HG02588 (cell line): ENCODE measurements at regions not wholly inside any gene's neighbourhood (a gene's known extent, or its start where the extent isn't known, plus 50 kb on each side); places are given as distances from the start of the nearest gene placed in this dataset.

Source experiments
- ATAC-seq: cut with Tn5 transposase; IDR thresholded peaks from one replicate; pipeline ENCODE4 v1.9.1; 2021; ENCODE audit warnings: mild to moderate bottlenecking, moderate library complexity; ENCODE audit not compliant: unreplicated experiment

DNA sequence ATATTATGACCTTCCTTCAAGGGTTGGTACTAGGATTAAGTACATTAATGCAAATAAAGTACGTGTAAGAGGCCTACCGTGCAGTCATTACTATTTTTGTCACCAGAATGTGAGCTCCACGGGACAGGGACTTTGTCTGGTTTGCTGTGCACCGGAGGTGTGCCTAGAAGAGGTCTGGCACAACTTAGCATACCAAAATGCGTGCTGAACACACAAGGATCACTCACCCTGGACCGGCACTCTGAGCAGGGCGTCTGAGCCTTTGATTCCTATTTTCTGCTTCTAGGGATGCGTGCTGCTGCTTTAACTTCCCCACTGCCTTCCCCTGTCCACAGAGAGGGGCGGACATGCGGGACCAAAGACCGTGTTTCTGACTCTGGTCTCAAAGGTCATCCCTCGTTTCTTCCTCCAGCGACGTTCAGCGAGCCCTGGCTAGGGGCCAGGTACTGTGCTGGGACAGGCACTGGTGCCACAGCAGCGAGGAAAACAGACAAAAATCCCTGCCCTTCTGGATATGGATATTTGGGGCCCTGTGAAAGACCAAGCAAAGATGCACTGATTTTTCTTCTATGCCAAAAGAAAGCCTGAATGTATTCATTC, 222.7 kb downstream of the BMP7 start:
- no peak for ATAC-seq

DNA sequence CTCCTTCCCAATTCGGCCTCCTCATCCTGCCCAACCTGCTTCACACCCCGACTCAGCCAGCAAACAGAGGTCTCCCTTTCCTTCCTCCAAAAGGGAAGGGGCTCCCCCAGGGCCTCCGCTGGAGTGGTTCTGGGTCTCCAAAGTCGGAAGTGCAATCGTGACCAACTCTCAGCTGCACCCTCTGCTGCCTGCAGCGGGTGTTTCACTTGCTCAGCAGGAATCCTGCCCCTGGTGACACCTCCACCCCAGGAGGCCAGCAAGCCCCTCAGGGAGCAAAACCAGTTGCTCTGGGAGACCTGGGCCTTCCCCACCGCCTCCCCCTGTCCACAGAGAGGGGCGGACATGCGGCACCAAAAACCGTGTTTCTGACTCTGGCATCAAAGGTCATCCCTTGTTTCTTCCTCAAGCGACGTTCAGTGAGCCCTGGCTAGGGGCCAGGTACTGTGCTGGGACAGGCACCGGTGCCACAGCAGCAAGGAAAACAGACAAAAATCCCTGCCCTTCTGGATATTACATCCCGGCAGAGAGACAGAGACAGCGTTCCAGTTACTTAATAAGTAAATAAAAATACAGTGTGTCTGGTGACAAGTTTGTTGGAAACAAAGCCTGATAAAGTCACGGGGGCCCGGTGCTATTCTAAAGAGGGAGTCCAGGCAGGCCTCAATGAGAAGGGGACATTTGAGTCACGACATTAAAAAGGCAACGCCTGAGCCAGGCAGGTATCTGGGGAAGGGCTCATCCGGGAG, 219.0 kb downstream of the BMP7 start:
- ATAC-seq = no peak

DNA sequence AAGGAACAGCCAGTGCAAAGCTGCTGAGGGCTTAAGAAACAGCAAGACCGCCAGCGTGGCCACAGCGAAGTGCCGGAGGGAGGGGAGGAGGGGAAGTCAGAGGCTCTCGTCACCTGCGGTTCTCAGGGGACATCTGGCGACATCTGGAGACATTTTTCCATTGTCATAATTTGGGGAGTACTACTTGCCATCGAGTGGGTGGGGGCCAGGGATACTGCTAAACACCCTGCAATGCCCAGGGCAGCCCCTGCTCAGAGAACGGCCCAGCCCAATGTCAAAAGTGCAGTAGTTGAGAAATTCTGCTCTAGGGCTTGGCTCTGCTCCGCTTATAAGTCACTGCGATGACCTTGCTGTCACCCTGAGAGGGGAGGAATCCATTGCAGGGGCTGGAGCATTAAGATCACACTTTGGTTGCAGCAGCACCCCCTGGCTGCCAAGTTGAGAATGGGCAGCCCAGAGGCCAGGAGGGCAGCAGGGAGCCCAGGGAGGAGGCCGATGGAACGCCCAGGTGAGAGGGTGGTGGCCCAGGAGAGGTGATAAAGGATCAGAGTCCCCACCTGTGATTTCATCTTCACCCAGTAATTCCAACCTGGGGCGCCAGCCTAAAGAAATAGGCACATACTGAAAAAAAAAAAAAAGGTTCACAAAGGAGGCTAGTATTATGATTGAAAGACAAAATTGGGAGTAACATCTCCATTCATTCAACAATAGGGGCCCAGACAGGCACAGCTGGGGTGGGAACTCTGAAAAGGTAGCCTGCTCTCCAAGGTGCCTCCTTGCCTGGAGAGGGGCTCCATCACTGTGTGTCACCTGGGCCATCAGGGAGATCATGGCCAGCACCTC, 218.2 kb downstream of the BMP7 start:
- no peak for ATAC-seq

DNA sequence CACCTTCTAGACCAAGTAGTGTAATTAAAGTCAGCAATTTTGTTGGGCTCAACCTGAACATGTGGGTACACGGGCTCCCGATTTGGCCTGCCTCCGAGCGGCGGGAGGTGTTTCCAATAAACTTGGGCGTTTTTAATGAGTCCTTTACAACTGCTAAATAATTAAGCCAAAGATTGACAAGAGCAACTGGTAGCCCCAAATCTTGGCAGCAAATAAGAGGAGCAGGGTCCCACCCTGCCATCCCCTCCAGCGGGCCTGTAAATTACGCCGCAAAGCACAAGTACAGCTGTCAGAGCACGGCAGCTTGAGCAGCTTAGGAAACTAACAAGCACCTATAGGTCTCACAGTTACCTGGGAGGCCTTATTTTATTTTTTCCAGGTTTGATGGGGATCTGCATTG, 217.1 kb downstream of the BMP7 start:
- ATAC-seq = no peak

DNA sequence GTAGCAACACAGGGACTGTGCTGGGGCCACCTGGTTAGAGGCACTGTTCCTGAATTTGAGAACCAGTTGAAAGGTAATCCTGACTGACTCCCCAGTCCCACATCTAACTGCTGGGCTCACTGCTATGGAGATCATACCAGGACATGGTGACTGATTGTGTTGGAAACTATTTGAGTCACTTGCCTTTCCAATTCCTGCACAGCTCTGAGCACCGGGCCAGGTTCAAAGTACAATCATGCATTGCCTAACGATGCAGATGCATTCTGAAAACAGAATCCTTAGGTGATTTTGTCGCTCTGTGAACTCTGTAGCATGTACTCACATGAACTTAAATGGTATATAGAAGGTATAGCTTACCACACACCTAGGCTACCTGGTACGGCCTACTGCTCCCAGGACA, 215.3 kb downstream of the BMP7 start:
- ATAC-seq = no peak

DNA sequence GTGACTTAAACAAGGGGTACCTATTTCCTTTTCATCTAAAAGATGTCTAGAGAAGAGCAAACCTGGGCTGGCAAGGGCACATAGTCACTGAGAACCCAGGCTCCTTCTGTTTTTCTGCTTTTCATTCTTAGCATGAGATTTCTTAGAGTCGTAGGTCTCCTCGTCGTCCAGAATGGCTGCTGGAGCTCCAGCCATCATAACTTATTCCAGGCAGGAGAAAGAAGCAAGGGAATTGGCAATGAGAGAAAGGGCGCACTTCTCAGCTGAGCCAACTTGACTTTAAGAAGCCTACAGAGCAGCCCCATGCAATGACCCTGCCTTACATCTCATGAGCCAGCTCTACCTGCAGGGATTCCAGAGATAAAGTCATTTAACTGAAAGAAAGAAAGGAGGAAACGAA, 213.4 kb downstream of the BMP7 start:
- ATAC-seq = no peak

DNA sequence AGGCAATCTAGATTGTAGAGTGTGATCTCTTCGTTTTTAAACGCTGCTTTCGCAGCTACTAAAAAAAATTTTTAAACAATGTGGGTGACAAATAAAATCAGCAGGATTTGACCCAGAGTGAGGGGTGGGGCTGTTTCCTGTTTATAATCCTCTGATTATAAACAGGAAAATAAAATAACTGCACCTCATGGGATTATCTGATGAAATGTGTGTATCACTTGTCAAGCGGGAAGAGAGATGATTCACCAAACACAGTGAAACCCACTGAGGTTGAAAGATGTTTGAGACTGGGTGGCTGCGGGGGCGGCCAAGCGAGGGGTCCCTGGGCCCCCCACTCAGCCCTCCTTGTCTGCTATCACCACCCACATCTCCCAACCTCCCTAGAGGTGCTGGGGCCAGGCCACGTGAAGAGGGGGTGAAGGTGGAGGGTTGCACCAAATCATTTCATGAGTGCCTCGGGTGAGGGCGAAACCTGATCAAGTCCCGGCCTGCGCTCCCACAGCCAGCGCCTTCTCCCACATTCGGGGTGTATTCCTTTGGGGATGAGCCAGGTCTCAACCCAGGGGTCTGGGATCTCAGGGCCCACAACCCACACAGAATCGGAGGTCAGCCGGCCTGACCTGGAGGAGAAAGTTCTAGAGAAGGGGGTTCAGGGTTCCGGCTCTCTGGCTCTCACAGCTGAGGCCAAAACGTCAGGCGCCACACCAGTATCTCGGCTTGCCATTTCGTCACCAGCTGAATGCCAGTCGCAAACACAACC, 212.5 kb downstream of the BMP7 start:
- ATAC-seq = no peak

DNA sequence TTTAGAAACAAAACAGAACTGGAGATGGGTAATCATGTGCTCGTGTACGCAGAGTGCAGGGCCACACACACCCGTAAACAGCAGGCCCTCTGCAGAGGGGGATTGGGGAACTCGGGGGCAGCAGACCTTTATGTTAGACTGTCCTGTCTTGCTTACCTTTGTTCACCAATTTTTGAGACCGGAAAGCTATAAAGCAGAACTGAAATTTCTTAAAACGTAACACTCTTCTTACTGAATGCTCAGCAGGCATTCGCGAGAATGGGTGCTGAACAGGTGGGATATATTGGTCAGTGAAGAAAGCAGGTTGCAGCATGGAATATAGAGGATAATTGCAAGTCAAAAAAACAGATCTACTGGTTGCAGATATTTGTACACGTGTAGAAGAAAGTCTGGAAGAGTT, 211.1 kb downstream of the BMP7 start:
- no peak for ATAC-seq

DNA sequence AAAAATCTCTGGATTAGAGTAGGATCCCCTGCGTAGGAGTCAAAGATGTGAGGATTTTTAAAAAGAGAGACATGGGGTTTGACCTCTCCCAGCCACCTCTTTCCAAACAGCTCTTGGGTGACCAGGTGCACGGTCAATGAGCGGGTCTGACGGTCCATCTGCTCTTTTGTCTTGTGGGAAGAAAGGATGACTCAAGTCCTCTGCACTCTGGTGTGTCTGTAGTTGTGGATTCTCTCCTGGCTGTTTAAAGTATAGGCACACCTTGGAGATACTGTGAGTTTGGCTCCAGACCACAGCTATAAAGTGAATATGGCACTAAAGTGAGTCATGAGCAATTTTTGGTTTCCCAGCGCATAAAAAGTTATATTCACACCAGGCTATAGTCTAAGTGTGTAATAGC, 209.8 kb downstream of the BMP7 start:
- ATAC-seq = no peak

DNA sequence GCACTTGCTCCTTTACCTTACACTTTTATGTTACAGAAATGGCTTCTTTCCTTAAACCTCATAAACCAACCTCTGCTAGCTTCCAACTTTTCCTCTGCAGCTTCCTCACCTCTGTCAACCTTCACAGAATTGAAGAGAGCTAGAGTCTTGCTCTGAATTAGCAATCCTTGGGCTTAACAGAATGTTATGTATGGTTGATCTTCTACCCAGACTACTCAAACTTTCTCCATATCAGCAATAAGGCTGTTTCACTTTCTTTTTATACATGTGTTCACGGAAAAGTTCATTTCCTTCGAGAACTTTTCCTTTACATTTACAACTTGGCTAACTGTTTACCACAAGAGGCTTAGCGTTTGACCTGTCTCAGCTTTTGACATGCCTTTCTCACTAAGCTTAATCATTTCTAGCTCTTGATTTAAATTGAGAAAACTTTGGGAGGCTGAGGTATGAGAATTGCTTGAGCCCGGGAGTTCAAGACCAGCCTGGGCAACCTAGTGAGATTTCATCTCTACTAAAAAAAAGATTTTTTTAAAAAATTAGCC, 207.3 kb downstream of the BMP7 start:
- no peak for ATAC-seq

DNA sequence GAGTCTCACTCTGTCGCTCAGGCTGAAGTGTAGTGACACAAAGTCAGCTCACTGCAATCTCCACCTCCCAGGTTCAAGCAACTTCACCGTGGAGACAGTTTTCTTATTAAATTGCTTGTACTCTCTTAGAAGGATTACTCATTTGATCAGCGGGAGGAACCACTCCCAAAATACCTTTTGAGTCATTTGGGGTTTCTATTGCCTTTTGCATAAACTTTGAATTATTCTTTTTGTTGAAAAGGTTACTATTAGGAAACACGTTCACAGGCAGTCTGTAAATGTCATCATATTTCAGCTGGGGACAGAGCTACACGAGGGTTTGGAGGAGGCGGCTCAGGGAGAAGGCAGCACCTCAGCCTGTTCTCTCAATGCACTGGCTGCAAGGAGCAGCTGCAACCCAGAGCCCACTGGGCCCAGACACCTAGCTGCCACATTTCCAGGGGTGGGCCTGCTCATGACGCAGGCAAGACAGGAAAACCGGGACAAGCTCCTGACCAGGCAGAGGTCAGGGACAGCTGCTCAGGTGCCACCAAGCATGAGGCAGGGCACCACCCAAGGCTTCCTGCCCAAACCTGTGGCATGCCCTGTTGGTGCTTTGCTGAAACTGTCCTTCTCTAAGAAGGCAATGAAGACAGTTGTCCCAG, 205.9 kb downstream of the BMP7 start:
- ATAC-seq = no peak

DNA sequence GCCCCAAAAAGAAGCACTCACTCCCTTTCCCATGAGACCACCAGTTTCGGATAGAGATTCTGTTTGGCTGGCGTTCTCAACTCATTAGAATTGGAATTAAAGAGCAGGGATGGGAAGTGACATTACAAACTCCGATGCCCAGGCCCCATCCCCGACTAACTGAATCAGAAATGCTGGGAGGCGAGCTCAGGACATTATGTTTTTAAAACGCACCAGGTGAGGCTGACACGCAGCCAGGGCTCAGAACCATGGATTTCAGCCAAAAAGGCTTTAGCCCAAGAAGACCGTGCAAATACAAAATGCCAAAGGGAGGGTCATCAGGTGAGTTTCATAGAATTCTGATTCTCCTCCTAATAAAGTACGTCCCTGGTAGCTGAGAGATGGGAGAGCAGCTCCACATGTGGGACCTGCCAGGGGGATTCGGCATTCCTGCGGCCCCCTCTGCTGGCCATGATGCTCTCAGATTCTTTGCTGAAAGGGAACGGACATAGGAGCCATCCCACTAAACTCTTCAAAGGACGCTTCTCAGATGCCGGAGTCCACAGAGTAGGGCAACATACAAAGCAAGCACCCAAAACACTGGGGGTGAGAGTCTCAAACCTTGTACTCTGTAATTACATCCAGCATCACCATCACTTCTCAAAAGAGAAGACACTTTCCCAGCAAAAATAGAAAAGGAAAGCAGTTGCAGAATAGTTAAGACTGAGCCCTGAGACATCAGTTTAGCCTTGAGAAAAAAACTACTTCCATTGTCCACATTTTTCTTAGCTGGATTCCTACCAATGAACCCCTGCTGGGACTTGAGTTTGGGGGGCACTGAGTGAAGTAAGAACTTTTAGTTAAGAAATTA, 205.2 kb downstream of the BMP7 start:
- ATAC-seq = no peak

DNA sequence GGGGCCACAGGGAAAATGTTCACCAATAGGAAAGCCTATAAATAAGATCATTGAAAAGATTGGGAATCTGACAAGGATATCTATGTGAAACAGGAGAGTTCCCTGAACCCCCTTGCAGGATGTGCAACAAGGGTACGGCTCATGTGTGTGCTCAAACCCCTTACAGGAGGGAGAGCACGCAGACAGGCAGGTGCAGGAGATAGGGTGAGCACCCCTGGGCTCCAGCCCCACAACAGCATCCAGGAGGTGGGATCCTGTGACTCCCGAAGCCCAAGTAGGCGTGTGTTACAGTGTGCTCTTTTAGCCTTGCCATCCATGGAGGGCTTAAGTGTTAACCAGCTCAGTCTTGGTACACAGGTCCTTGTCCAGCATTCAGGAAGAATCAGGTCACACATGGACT, 204.2 kb downstream of the BMP7 start:
- no peak for ATAC-seq

DNA sequence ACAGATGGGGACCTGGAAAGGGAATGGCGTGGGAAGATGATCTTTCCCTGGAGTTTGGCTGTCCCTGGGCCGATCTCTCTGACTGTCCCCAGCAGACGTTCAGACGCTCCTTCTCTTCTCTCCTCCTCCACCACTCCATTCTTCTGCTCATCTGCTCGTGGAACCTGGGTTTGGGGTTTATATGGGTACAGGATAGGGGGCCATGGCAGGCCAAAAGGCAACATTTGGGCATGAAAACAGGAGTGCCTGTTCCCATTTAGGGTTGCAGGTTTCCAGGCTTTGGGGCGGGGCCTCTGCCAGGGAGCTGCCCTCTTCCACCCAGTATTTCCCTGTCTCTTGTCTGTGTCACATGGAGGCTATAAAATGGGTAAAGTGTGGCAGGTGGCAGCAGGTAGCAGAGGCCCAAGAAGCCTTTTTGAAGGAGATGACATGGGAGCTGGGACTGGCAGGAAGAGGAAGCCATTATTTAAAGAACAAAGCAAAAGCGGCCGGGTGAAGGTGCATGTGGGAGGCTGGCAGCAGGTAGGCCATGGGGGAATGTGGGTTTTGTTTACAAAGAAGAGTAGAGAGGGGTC, 203.7 kb downstream of the BMP7 start:
- no peak for ATAC-seq

DNA sequence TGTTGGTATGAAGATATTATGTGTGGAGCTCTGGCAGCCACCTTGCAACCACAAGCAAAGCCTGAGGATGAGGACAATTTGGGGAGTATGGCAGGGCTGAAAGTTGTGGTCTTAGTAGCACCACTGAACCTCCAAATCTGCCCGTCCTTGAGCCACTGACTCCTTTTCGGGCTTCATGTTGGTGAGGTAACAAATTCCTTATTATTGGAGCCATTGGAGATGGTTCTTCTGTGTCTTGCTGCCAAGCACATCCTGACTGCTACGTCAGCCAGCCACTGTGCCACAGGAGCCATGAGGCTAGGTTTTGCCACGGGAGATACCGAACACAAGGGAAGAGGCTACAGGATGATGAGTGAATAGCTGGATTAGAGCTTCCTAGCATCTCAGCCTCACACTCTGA, 201.6 kb downstream of the BMP7 start:
- no peak for ATAC-seq

DNA sequence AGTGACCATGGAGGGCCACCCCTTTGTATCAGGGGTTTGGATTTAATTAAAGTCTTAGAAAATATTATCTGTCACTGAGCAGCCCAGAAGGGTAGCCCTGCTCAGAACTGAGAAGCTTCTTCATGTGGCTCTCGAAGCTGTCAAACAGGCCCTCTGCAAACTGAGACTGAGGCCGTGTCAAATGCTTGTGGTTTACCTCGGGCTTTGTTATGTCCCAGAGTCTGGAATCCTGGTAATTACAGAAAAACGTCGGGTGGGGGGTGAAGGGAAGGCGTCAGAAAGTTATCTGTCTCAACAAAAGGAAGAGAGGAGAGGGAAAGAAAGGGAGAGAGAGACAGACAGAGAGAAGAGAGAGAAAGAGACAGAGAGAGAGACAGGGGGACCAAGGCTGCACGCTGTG, 200.8 kb downstream of the BMP7 start:
- ATAC-seq = no peak

DNA sequence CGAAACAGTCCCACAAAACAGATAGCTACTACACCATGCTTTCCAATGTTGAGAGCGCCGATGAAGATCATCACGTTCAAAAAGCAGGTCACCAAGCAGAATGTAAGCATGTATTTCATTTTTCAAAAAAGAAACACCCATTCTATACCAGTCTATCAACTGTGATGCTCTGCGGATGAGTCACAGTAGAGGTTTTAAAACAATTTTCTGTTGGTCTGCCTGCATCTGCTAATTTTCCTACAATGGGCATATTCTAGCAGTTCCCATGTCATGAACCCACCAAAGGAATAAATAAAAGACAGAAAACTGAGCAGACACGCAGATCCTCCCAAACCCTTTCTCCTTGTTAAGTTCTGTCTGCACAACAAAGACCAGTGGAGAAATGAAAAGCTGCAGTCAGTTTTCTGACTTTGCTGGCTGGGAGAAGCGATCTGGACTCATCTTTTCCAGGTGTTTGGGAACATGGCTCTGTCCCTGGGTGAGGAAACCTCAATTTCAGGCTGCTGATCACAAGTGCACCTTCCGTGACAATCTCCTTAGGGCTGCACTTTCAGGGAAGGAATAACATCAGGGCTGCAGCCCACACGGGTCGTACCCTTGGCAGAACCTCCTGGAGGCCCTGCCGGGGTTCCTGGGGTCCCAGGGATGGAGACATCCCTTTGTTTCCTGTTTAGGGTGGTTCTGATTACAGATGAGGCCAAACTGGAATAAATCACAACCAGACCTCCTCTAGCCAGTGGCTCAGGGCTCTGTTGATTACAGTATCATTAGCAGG, 200.1 kb downstream of the BMP7 start:
- no peak for ATAC-seq

DNA sequence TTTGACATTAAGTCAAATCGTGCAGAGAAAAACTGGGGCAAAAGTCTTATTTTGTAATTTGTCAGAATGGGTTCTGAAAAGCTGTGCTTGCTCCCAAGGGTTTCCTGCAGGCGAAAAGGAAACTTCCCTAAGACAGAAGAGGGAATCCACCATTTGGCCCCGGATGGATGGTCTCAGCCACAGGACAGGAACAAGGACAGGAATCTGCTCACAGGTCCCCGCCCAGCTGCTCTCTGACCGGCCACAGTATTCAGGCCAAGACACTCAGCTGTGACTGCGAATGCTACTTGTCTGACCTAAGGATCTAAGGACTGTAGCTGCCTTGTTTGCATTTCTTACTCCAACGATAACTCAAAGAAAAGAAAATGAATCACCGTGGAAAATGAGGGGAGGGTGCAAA, 197.0 kb downstream of the BMP7 start:
- no peak for ATAC-seq

DNA sequence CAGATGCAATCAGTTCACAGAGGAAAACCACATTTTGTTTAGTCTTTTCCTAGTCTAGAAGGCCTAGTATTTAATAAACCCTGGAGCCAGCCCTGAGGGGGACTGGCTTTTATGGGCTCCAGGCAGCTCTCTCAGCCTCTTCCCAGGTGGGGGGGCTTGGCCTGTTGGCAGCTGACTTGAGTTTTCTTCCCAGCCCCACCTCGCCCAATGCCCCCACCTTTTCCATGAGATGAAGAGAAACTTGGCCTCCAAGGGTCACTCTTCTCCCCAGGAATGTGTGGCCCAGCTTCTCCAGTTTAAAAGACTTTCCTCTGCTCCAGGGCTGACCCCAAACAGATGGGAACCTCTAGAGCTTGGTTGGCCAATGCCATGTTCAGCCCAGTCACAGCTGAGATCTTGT, 196.1 kb downstream of the BMP7 start:
- no peak for ATAC-seq
